Liver (tissue), 8 donors: ENCODE measurements at regions not wholly inside any gene's neighbourhood (a gene's known extent, or its start where the extent isn't known, plus 50 kb on each side); places are given as distances from the start of the nearest gene placed in this dataset.

Source experiments
- DNase-seq: peaks from one replicate; pipeline ENCODE4 v3.0.0-alpha.2; 2017; ENCODE audit warnings: low spot score
- H3K27ac ChIP-seq, 2 donors: one replicate each; pipeline ENCODE4 v1.7.0; 2013; ENCODE audit warnings: inconsistent platforms in 2 of 2, low read length in 2 of 2, control low read depth in 1 of 2, low read depth in 1 of 2, mild to moderate bottlenecking in 1 of 2
- H3K27me3 ChIP-seq, 4 donors: one replicate each; pipeline versions ENCODE4 v1.6.1 to v1.7.0; 2013; ENCODE audit warnings: low read length in 3 of 4, inconsistent platforms in 1 of 4, mild to moderate bottlenecking in 1 of 4, moderate library complexity in 1 of 4; ENCODE audit not compliant: control insufficient read depth in 4 of 4, insufficient read depth in 4 of 4
- H3K36me3 ChIP-seq, 4 donors: one replicate each; pipeline versions ENCODE4 v1.6.1 to v1.7.0; 2013; ENCODE audit warnings: low read length in 3 of 4, mild to moderate bottlenecking in 3 of 4, low read depth in 1 of 4, moderate library complexity in 1 of 4; ENCODE audit not compliant: control insufficient read depth in 4 of 4, insufficient read depth in 3 of 4
- H3K4me1 ChIP-seq, 4 donors: one replicate each; pipeline versions ENCODE4 v1.6.1 to v1.7.0; 2013; ENCODE audit warnings: low read length in 3 of 4, mild to moderate bottlenecking in 3 of 4, moderate library complexity in 1 of 4; ENCODE audit not compliant: control insufficient read depth in 4 of 4, insufficient read depth in 4 of 4
- H3K4me3 ChIP-seq, 3 donors: one replicate each; pipeline versions ENCODE4 v1.6.1 to v1.7.0; 2013; ENCODE audit warnings: low read length in 3 of 3, control low read depth in 1 of 3, low read depth in 1 of 3, mild to moderate bottlenecking in 1 of 3
- H3K9ac ChIP-seq, 2 donors: one replicate each; pipeline ENCODE4 v1.7.0; 2013; ENCODE audit warnings: low read length in 2 of 2, mild to moderate bottlenecking in 2 of 2, moderate library complexity in 2 of 2, control low read depth in 1 of 2, low read depth in 1 of 2
- H3K9me3 ChIP-seq, 4 donors: one replicate each; pipeline versions ENCODE4 v1.6.1 to v1.7.0; 2013; ENCODE audit warnings: low read length in 3 of 4; ENCODE audit not compliant: control insufficient read depth in 4 of 4
- CTCF ChIP-seq: fragments of 150-350 bp; IDR thresholded peaks from 2 replicates; pipeline ENCODE4 v1.5.1; 2017; ENCODE audit warnings: improper control_type of control experiment, low read depth, low read length; ENCODE audit not compliant: missing input control
- EGR1 ChIP-seq, 2 donors: IDR thresholded peaks; 2 replicates each; pipeline ENCODE4 v1.6.1; 2016 to 2018; ENCODE audit warnings: antibody characterized with exemption in 2 of 2, low read depth in 2 of 2
- FOXA1 ChIP-seq: IDR thresholded peaks from 2 replicates; pipeline ENCODE4 v1.6.1; 2016; ENCODE audit warnings: antibody characterized with exemption
- FOXA2 ChIP-seq: IDR thresholded peaks from 2 replicates; pipeline ENCODE4 v1.6.1; 2016; ENCODE audit warnings: antibody characterized with exemption
- GABPA ChIP-seq, 2 donors: IDR thresholded peaks in 1 of 2; conservative IDR thresholded peaks in 1 of 2; 2 replicates each; pipeline ENCODE4 v1.6.1; 2016; ENCODE audit warnings: antibody characterized with exemption in 2 of 2, mild to moderate bottlenecking in 1 of 2, moderate library complexity in 1 of 2
- HNF4A ChIP-seq, 2 donors: conservative IDR thresholded peaks; 2 replicates each; pipeline ENCODE4 v1.6.1; 2016; ENCODE audit warnings: antibody characterized with exemption in 2 of 2, mild to moderate bottlenecking in 2 of 2
- HNF4G ChIP-seq: IDR thresholded peaks from 2 replicates; pipeline ENCODE4 v1.6.1; 2016; ENCODE audit warnings: antibody characterized with exemption
- JUND ChIP-seq, 2 donors: IDR thresholded peaks; 2 replicates each; pipeline ENCODE4 v1.6.1; 2016; ENCODE audit warnings: antibody characterized with exemption in 2 of 2
- MAX ChIP-seq: IDR thresholded peaks from 2 replicates; pipeline ENCODE4 v1.6.1; 2016; ENCODE audit warnings: antibody characterized with exemption
- NR2F2 ChIP-seq: IDR thresholded peaks from 2 replicates; pipeline ENCODE4 v1.6.1; 2016; ENCODE audit warnings: antibody characterized with exemption
- RAD21 ChIP-seq, 2 donors: IDR thresholded peaks; 2 replicates each; pipeline ENCODE4 v1.6.1; 2016; ENCODE audit warnings: antibody characterized with exemption in 2 of 2, mild to moderate bottlenecking in 2 of 2
- REST ChIP-seq: IDR thresholded peaks from 2 replicates; pipeline ENCODE4 v1.6.1; 2016; ENCODE audit warnings: antibody characterized with exemption, mild to moderate bottlenecking
- RXRA ChIP-seq, 2 donors: IDR thresholded peaks; 2 replicates each; pipeline ENCODE4 v1.6.1; 2017 to 2018; ENCODE audit warnings: antibody characterized with exemption in 2 of 2, mild to moderate bottlenecking in 1 of 2
- SP1 ChIP-seq: IDR thresholded peaks from 2 replicates; pipeline ENCODE4 v1.6.1; 2018; ENCODE audit warnings: antibody characterized with exemption, mild to moderate bottlenecking
- TAF1 ChIP-seq: conservative IDR thresholded peaks from 2 replicates; pipeline ENCODE4 v1.6.1; 2016; ENCODE audit warnings: antibody characterized with exemption, mild to moderate bottlenecking
- YY1 ChIP-seq: IDR thresholded peaks from 2 replicates; pipeline ENCODE4 v1.6.1; 2016; ENCODE audit warnings: antibody characterized with exemption, mild to moderate bottlenecking
- ZBTB33 ChIP-seq: IDR thresholded peaks from 2 replicates; pipeline ENCODE4 v1.6.1; 2016; ENCODE audit warnings: antibody characterized with exemption
- WGBS: extraction: QIAGEN DNeasy Blood & Tissue Kit; methylation state at CpG from one replicate; pipeline ENCODE4 v1.1.7; 2013; 5-methylcytosine and 5-hydroxymethylcytosine counted together
- TF ChIP-seq, protein P1 (sequence below): IDR thresholded peaks from 2 replicates; pipeline ENCODE4 v1.6.1; 2016; ENCODE audit warnings: antibody characterized with exemption
- donor health status: healthy.
- donor health status: healthy.
- donor health status: healthy.
- donor health status: healthy.
- donor health status: healthy.

- no peak for DNase-seq
- Histone ChIP-seq H3K9me3 (peaks cover 0 to 3% (median 2%) of the 10 kb centered on the region in 4 donors), H3K4me1 (no peaks in the 10 kb centered on the region), H3K36me3 (no peaks in the 10 kb centered on the region), H3K4me3 (no peak overlapping the region), H3K9ac (no peak overlapping the region), H3K27me3 (peaks cover 0 to 2% (median 0%) of the 10 kb centered on the region in 4 donors), H3K27ac (no peak overlapping the region)
- TF ChIP-seq FOXA2 = no peak
- no peak for TF ChIP-seq CTCF
- no peak for TF ChIP-seq ZBTB33
- TF ChIP-seq, protein P1, sequence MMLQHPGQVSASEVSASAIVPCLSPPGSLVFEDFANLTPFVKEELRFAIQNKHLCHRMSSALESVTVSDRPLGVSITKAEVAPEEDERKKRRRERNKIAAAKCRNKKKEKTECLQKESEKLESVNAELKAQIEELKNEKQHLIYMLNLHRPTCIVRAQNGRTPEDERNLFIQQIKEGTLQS = no peak
- no peak for TF ChIP-seq TAF1
- TF ChIP-seq HNF4G = no peak
- no peak for TF ChIP-seq EGR1 (IDR thresholded peaks at IDR 0.05; ENCODE audit: low read depth in 2 of 2)
- TF ChIP-seq HNF4A (conservative IDR thresholded peaks at IDR 0.05) = no peak
- no peak for TF ChIP-seq NR2F2
- no peak for TF ChIP-seq SP1
- TF ChIP-seq RXRA (IDR thresholded peaks at IDR 0.05) = no peak
- TF ChIP-seq FOXA1 = no peak
- no peak for TF ChIP-seq GABPA (IDR thresholded peaks at IDR 0.05 in 1 of 2, conservative IDR thresholded peaks at IDR 0.05 in 1 of 2)
Measured at GRCh38 chr3:164306042-164306441, 772.3 kb downstream of the SI start.

GRCh38 chr3:164303894-164304293 is 774.4 kb downstream of the SI start:
- H3K27me3 ChIP-seq = no peaks in the 10 kb centered on the region
- H3K9me3 ChIP-seq = no peaks in the 10 kb centered on the region
- no peak for TF ChIP-seq YY1
- no peak for TF ChIP-seq FOXA1
- TF ChIP-seq REST = no peak
- TF ChIP-seq MAX = no peak
- no peak for TF ChIP-seq RXRA (IDR thresholded peaks at IDR 0.05)
- TF ChIP-seq HNF4A (conservative IDR thresholded peaks at IDR 0.05) = no peak
- no peak for TF ChIP-seq FOXA2
- no peak for TF ChIP-seq NR2F2
- TF ChIP-seq GABPA (IDR thresholded peaks at IDR 0.05 in 1 of 2, conservative IDR thresholded peaks at IDR 0.05 in 1 of 2) = no peak
- no peak for TF ChIP-seq JUND (IDR thresholded peaks at IDR 0.05)
- no peak for TF ChIP-seq EGR1 (IDR thresholded peaks at IDR 0.05; ENCODE audit: low read depth in 2 of 2)
- TF ChIP-seq SP1 = no peak
- no peak for TF ChIP-seq RAD21 (IDR thresholded peaks at IDR 0.05)
- no peaks in the 10 kb centered on the region for H3K4me1 ChIP-seq
- no peak overlapping the region for H3K9ac ChIP-seq
- WGBS = 57% methylated on average over 1 of the region's 1 CpG
- DNase-seq = no peak
- no peaks in the 10 kb centered on the region for H3K36me3 ChIP-seq
- H3K4me3 ChIP-seq = no peak overlapping the region
- H3K27ac ChIP-seq = no peak overlapping the region
